COR-L47 (cell line): ENCODE measurements at regions not wholly inside any gene's neighbourhood (a gene's known extent, or its start where the extent isn't known, plus 50 kb on each side); places are given as distances from the start of the nearest gene placed in this dataset.
"Not testable (repeated sequence)": the region's sequence is repeated elsewhere in the genome, so short reads cannot be mapped to it uniquely, and the experiment has no call there.

Experiments
- DNase-seq: peaks from one replicate; lab custom pipeline; 2025; lab: John Stamatoyannopoulos, UW

DNA sequence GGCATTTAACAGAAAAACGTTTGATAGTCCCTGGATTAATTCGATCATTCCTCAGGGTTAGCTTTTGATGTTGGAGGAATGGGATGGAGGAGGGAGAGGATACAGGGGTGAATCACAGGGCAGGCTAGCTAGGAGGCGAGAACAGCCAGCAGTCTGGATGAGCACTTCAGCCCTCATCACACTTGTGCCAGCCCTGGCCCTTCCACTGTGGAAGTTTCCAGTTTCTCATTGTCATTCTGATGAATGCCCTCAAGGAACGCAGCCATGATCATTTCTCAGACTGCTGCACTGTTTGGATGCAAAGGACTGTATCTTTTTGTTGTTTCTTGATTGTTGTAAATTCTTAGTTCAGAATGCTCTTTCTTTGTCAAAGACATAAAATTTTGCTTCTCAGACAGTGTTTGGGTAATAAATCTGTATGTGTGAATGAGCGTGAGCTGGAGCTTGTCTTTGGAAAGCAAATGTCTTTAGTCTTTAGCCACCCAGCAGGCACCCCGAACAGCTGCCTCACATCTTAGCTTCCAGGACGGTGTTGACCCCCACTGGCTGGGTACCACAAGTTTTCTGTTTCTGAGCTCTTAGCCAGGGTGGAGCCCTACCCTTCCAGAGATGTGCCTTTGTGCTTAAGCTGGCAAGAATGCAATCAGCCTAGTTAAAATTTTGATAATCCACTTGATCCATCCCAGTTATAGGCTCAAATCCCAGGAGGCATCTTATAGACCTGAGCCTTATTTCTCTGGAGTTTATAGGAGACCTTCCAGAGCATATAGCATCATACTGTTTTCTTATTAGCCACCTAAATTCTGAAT, 121.1 kb downstream of the PDCD6IP start:
- no peak for DNase-seq

DNA sequence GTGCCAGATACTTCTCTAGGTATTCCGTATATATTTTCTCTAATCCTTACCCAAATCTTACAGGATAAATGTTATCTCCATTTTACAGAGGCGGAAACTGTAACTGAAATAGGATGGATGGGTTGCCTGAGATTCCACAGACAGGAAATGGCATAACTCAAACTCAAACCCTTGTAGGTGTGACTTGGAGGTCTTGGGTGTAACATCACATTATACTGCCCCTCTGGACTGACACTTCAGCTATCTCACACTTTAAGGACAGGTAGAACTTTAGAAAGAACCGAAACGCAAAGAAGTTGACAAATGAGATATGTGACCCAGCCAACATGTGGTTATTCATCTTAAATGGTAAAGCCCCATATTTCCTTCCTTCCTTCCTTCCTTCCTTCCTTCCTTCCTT, 122.1 kb downstream of the PDCD6IP start:
- DNase-seq: no peak

DNA sequence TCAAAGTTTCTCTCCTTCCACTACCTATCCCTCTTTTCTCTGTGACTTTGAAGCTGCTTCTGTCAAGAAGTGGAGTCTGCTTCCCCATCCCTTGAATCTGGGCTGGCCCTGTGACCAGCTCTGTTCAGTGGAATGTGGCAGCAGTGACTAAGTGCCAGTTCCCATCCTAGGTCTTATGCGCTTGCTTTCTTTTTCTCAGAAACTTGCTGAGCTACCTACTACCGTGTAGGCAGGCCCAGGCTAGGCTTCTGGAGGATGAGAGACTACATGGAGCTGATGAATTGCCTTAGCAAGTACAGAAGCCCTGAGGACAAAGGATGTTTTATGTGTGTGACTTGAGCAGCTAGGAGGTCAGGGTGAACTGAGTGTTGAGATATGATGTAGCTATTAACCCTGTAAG, 123.2 kb downstream of the PDCD6IP start:
- DNase-seq: no peak

DNA sequence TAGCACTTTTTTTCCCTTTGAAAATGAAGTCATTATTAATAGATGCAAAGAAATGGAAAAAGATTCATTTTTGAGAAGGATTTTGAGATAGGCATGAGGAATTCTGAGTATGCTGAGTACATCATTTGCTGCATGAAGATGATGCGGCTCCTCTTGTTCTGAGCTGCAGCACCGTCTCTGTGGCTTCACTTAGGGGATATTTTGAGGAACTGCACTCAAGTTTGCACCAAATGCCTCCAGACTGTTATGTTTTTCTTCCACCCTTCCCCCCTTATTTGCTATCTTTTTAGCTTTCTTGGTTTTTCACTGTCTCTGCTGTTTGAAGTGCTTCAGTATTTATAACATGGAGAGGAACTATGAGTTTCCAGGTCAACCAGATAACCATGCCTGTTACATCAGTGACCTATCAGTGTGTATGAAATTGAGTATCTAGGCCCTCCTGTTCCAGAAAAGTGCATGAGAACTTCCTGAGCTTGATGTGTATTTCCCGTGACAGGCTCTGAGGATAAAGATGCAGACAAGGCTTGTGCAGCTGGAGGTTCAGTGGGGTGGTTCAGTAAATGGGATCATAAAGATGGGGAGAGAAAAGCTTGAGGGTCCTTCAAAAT, 128.7 kb downstream of the PDCD6IP start:
- no peak for DNase-seq

DNA sequence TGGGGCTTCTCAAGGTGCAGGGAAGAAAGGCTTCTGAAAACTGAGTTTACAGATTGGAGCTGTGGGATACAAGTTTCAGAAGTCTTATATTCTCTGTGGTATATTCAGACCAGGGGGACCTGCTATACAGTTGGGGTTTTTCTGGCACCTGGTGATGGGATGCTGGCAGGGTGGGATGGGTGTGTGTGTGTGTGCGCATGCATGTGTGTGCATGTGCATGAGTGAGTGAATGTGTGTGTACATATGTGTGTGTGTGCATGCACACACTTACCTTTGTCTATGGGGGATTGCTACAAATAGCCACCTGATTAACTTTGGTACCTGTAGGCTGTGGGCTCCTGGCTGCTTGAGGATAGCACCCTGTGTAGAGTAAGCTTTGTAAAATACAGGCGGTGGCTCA, 131.4 kb downstream of the PDCD6IP start:
- DNase-seq: no peak

DNA sequence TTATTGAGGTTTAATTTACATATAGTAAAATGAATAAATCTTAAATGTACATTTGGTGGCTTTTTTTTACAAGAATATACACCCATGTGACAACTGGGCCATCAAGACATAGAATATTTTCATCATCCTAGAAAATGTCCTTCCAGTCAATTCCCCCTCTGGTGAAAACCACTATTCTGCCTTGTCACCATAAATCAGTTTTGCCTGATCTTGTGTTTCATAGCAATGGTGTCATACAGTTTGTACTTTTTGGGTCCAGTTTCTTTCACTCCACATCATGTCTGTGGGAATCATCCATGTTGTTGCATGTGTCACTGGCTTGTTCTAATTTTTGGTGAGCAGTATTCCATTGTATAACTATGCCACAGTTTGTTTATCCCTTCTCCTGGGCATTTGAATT, 133.1 kb downstream of the PDCD6IP start:
- no peak for DNase-seq

DNA sequence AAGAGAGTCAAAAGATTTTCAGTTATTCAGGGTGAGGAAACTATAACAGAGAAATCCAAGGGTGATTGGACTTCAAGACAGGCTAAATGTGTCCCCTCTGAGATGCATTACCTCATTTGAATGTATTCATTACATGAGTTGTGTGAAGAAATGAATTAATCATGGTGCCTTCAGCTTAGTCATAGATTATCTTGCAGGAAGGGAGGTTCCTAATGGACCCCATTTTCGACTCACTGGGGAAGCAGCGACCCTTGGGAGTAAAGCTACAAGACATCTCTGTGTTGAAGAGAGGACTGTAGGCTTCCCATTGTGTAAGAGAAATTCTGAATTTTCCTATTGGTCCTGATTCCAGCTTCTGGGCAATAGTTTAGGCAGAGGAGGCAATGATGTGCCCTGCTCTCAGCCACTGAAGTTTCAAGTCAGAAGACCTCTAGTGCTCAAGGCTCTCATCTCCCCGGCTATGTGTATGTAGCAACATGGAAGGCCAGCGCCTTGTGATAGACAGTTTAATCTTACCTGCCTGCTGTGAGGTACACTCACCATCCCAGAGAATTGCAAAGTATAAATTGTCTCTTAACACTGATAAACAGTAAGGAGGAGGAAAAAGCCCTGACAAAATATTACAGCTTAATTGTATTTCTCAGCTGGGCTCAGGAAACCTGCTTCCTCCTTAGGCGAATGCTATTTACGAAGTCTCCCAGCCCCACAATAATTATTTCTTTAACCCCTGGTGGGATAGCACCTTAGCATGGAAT, 133.8 kb downstream of the PDCD6IP start:
- peak; percentile 61 for DNase-seq

DNA sequence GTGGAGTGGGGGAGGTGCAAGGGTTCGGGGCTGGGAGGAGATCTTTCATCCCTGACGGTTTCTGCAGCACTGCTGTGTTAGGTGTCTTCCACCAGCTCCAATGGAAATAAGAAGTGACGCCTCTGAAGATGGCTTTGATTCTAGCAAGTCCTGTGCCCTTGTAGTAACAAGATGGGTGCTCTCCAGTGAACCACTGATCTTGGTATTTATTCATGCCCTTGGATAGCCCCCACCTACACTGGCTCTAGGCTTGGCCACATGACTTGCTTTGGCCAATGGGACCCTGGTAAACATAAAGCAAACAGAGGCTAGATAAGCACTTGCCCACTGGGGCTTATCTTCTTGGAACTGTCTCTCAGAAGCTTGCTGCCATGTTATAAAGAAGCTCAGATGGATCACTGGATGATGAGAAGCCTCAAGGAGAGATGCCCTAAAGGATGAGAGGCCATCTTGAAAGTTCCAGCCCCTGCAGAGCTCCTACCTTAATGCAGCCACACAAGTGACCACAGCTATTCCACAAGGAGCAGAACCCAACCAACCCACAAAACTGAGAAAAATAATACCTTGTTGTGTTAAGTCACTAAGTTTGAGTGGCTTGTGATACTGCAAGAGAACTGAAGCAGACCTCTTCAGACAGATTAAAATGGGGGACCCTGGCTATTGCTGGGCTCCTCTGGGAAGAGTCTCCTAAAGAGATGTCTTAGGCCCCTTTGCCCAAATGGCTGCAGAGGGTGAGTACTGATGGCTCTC, 137.9 kb downstream of the PDCD6IP start:
- no peak for DNase-seq

DNA sequence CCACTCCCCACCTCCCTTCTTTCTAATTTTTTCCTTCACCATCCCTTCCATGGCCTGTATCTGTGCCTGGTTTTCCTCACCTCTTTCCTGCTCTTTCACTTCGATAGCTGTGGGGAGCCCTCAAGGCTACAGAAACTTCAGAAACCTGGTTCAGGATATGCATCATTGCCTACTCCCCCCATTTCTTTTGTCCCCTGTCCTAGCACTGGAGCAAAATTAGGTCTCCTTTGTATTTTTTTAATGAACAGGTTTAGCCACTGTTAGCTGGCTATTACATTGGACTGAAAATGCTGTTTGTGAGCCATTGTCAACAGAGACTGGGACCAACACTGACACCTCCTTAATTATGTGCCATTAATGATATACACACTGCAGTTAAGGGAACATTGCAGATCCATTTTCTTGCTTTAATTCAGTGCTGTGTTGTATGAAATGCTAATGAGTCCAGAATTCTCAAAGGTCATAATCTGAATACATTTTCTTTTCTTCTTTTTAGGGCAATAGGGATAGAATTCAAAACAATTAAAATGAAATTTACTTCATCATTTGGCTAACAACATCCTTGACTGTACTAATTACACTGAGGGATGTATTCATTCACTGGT, 138.6 kb downstream of the PDCD6IP start:
- peak; percentile 72 for DNase-seq

DNA sequence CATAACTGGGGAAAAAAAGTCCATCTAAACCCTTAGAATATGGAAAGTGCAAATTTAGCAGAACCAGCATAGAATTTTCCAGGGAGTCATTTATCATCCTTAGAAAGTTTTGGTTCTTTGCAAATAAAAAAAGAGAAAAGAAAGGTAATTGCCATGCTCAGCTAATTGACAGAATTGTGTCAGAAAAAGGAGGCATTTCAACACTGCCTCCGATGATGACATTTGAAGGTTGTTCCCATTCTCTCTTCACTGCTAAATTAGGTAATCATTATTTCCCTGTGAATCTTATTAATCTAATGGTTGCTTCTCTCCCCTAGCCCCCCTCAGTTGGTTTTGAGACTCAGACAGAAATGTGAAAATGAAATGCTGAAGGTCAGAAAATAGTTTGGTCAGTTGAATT, 139.2 kb downstream of the PDCD6IP start:
- DNase-seq: no peak

DNA sequence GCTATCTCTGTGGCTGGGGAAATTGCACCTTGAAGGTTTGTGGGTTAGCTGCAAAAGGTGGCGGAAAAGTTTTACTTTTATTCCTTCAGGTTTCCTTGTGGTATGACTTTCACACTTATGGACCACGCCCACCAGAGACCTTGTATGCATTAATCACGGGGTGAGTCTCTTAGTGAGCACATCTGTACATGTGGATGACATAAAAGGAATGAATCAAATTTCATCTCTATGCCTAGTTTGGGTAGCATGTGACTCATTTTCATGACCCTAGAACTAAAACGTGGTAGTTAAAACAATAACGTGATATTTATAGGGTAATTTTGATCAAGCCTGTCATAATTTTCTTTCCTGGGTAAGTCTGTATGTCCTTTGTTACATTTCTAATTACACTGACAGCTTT, 141.7 kb downstream of the PDCD6IP start:
- no peak for DNase-seq

DNA sequence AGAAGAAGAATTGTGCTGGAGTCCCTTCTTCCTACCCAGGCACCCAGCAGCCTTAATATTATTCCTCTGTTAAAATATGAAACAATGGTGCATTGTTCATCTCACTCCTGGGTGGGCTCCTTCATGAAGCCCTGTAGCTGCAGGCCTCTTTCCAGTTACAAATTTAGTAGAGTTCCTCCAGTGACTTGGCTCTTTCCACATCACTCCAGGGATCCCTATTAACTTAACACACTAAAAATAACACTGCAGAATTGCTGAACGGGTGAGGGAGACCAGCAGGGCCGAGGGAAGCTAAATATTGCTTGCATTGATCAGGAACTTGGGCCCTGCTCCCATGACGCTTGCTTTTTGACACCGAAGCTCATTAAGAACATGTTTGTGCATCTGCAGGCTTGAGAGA, 142.3 kb downstream of the PDCD6IP start:
- DNase-seq: no peak

DNA sequence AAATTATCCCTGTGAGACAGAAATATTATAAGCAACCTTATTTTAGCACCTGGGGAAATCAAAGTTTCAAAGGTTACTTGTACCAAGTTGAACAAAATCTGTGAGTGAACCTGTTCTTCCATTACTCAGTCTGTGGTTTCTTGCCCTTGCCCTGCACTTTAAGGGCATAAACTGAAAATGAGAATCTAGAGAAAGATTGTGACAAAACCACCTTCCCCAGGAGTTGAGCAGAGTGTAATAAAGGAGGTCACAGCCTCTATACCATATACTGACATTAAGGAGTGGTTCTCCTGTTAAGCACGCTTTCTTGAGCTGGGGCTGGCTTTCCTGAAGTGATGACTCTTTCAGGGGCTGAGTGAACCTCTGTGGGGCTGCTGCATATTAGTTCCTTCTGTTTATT, 143.4 kb downstream of the PDCD6IP start:
- no peak for DNase-seq

DNA sequence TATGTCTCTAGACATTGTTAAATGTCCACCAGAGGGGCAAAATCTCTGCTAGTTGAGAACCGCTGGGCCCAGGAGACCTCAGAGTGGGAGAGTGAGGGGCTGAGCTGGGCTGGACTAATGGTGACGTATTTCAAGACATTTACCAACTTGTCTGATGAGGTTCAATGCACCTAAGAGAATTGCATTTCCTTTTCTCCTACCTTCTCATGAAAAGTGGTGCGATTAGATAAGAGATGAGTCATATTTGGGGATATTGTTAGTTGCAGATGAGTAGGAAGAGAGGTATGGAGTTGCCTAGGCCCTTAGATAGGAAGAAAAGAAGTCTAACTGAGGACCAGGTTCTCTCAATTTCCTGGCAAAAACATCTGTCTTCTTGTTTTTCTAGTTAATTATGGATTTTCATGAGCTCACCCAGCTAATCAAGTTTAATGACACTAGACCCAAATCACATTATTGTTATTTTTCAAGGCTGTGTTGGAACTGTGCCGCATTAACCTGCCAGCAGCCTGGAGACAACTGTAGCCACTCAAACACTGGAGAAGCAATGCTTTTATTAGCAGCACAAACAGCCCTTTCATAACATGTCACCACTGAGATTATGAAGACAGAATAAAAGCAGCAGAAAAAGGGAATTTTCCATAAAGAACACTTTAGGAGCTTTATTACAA, 144.2 kb downstream of the PDCD6IP start:
- no peak for DNase-seq

DNA sequence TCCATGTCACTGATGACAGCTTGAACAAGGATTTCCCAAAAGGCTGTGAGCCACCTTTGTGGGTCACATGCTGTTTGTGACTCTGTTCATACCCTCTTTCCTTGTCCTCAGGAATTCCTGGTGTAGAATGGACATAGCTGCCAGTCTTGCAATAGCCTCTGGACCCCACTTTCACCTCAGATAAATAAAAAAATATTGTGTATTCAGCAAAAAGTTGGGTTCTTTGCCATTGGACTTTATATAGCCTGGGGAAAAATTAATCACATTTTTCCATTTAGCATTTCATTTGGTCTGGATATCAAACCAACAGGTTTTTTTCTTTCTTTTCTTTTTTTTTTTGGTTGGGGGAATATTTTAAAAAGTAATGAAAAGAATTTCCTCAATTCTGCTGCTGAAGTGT, 144.8 kb downstream of the PDCD6IP start:
- DNase-seq: no peak

DNA sequence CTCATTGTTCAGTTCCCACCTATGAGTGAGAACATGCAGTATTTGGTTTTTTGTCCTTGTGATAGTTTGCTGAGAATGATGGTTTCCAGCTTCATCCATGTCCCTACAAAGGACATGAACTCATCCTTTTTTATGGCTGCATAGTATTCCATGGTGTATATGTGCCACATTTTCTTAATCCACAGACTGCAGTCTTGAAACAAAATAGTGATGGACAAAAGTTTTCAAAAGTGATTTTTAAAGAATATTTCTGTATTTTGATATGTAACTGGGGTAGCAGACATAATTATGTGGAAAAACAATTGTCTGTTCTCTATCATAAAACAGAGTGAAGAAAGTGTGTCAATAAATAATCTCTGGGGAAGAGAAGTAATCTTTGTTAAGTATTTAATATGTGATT, 148.2 kb downstream of the PDCD6IP start:
- not testable (repeated sequence) for DNase-seq

DNA sequence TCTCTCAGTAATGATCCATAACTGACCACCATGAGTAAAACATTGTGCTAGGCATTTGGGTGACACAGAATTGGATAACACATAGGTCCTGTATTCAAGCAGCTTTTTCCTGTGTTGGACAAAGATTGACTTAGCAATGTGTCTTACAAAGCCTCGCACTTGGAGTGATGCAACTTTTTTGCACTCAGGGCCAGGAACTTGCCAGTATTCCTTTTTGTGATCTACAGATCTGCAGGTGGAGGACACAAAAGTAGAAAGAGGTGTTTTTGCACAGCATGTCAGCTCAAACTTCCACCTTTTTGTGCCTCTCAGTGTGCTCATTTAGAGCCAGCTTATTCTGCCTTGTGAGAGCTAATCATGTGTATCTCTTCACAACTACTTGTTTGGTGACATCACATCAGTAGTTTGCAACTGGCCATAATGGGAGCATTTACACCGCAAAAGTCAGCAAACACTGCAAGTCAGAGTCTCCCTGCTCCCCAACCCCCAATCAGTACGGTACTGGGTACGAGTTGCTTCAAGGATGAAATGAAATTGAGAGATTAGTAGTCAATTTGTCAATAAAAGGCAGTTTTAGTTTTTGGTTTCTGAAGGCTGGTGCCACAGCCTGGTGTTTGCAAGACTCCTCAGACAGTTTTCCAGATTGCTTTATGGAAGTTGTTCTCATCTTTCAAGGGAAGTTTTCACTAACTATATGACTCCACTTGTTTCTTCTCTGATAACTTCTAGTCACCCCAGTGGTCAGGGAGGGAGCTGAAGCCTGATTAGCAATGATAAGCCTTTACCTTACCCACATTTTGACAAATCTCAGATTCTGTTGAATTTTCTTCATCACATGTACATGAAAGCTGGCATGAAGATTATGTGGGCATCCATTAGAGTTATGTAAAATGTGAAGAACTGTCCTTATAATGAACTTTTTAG, 149.1 kb downstream of the PDCD6IP start:
- DNase-seq: no peak

DNA sequence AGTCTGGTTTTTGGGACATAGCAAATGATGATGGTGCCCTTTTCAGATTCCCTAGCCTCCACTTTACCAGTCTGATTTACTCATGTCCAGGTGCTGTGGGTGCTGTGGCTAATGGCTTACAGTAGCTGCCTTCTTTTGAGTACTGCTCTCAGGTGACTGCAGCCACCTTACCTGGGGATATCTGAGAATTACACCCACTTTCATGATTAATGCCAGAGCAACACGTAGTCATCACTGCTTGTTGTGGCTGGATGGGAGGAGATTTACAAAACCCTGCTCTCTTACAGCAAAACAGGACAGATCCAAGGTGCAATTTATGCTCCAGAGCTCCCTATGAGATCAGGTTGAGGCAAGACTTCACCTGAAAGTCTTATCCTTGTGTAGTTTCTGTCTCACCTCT, 150.6 kb downstream of the PDCD6IP start:
- no peak for DNase-seq

DNA sequence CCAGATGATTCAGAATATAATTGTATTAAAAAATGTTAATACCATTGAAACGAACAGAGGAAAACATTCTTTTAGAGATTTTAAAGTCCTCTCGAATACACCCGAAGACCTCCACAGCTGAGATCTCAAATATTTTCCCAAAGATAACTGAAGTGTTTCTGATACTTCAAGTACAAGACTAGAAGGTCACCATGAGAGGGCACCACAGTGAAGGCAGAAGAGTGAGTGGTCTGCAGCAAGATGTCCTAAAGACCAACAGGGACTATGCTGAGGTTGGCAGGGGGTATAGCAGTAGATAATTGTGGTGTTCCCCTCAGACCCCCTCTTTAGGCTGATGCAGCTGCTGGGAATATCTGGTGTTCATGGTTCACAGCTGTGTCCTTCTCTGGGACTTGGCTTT, 156.5 kb downstream of the PDCD6IP start:
- no peak for DNase-seq

DNA sequence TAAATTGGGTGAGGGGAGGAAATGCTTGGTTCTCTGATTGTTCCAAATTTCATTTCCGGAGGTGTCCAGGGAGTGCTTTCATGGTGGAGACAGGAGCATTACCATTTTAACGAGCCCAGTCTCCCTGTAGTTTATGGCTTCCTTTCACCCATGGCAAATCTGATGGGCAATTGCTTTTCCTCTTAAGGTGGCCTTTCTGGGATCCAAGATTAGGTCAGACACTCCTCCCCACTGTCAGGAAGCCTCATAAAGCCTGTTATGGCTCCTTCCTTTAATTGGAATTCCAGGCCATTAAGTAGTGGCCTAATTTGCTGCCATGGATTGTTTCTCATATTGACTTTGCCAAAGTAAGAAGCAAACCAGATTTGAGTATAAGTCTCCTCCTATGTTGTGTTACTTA, 157.8 kb downstream of the PDCD6IP start:
- DNase-seq: no peak
